A549 (cell line): ENCODE measurements at regions not wholly inside any gene's neighbourhood (a gene's known extent, or its start where the extent isn't known, plus 50 kb on each side); places are given as distances from the start of the nearest gene placed in this dataset.

Experiments used
- ATAC-seq, 2 experiments: fragments of 200-7000 bp in 1 of 2; fragments of >200 bp in 1 of 2; cut with Nextera tagmentation in 1 of 2; cut with Tn5 transposase in 1 of 2; 3 replicates each; pipeline versions ENCODE4 v1.8.0 to v1.9.1; 2018 to 2020; ENCODE audit warnings: mild to moderate bottlenecking in 1 of 2, moderate library complexity in 1 of 2
- CTCF ChIA-PET: fragments of 300-600 bp; sonication (Branson Sonifier 250); formaldehyde crosslinking; extraction: SDS; loops from one replicate; lab custom pipeline; 2021; ENCODE audit warnings: antibody characterized with exemption, inconsistent platforms; lab: Yijun Ruan, JAX
- POLR2A ChIA-PET: fragments of 350-600 bp; formaldehyde crosslinking; extraction: SDS; loops from one replicate; lab custom pipeline; 2021; ENCODE audit warnings: antibody characterized with exemption, inconsistent platforms; lab: Yijun Ruan, JAX
- DNase-seq, 2 experiments: peaks; one replicate each; pipeline versions ENCODE4 v3.0.0 to v3.0.0-alpha.2; 2011 to 2016; ENCODE audit warnings: low read depth in 1 of 2, low spot score in 1 of 2
- FAIRE-seq: peaks from 2 replicates; lab custom pipeline; 2011; peaks lifted over from hg19 to GRCh38; lab: Jason Lieb, UNC
- H3K27ac ChIP-seq, 2 experiments: fragments of >200 bp; sonication (Bioruptor Twin); formaldehyde crosslinking; 3 replicates each; pipeline ENCODE4 v1.5.1; 2016 to 2017
- H3K4me1 ChIP-seq: fragments of >200 bp; sonication (Bioruptor Twin); formaldehyde crosslinking; 3 replicates; pipeline ENCODE4 v1.6.1; 2016
- H3K4me2 ChIP-seq: fragments of >200 bp; sonication (Bioruptor Twin); formaldehyde crosslinking; 3 replicates; pipeline ENCODE4 v1.6.1; 2016
- H3K4me3 ChIP-seq: fragments of >200 bp; sonication (Bioruptor Twin); formaldehyde crosslinking; 3 replicates; pipeline ENCODE4 v1.5.1; 2016
- H3K9me3 ChIP-seq: fragments of >200 bp; sonication (Bioruptor Twin); formaldehyde crosslinking; 3 replicates; pipeline ENCODE4 v1.6.1; 2016
- BHLHE40 ChIP-seq: IDR thresholded peaks from 2 replicates; pipeline ENCODE4 v1.6.1; 2012; ENCODE audit warnings: low read depth, low read length, inconsistent platforms
- CEBPB ChIP-seq, 2 experiments: fragments of >200 bp in 1 of 2; sonication (Bioruptor Twin) in 1 of 2; formaldehyde crosslinking in 1 of 2; IDR thresholded peaks; 2 replicates each; pipeline ENCODE4 v1.6.1; 2012 to 2016
- CHD4 ChIP-seq: fragments of 200-600 bp; sonication (generic); IDR thresholded peaks from 2 replicates; pipeline ENCODE4 v1.6.1; 2016; ENCODE audit warnings: antibody characterized with exemption, mild to moderate bottlenecking, borderline replicate concordance
- EHMT2 ChIP-seq: fragments of 200-600 bp; sonication (generic); IDR thresholded peaks from 2 replicates; pipeline ENCODE4 v1.6.1; 2016; ENCODE audit warnings: antibody characterized with exemption, low read depth, mild to moderate bottlenecking, moderate library complexity
- GATA3 ChIP-seq: IDR thresholded peaks from 2 replicates; pipeline ENCODE4 v1.6.1; 2012; ENCODE audit warnings: borderline replicate concordance
- HDAC2 ChIP-seq: fragments of 200-600 bp; sonication (generic); IDR thresholded peaks from 2 replicates; pipeline ENCODE4 v1.6.1; 2016
- HEYL ChIP-seq: fragments of 250-450 bp; sonication (Bioruptor Pico); IDR thresholded peaks from 2 replicates; pipeline ENCODE4 v1.8.0; 2021; ENCODE audit warnings: mild to moderate bottlenecking, moderate library complexity
- HOXA7 ChIP-seq: fragments of 250-450 bp; sonication (Bioruptor Pico); IDR thresholded peaks from 2 replicates; pipeline ENCODE4 v1.5.0; 2020; ENCODE audit warnings: mild to moderate bottlenecking, moderate library complexity
- HOXB5 ChIP-seq: fragments of 250-450 bp; sonication (Bioruptor Pico); IDR thresholded peaks from 2 replicates; pipeline ENCODE4 v1.5.0; 2020; ENCODE audit warnings: mild to moderate bottlenecking, moderate library complexity
- JUN ChIP-seq, 2 experiments: fragments of >200 bp; sonication (Bioruptor Twin); formaldehyde crosslinking; IDR thresholded peaks; 2 replicates in 1 of 2; 3 replicates in 1 of 2; pipeline ENCODE4 v1.6.1; 2016 to 2017
- KDM5A ChIP-seq: fragments of 200-600 bp; sonication (generic); IDR thresholded peaks from 2 replicates; pipeline ENCODE4 v1.6.1; 2016; ENCODE audit warnings: antibody characterized with exemption, mild to moderate bottlenecking
- MAFK ChIP-seq: fragments of 450-650 bp; IDR thresholded peaks from 2 replicates; pipeline ENCODE4 v1.6.1; 2014; ENCODE audit not compliant: partially characterized antibody
- MAZ ChIP-seq: fragments of 150-350 bp; IDR thresholded peaks from 2 replicates; pipeline ENCODE4 v1.6.1; 2014; ENCODE audit warnings: antibody characterized with exemption, low read depth, low read length, borderline replicate concordance
- MYC ChIP-seq: IDR thresholded peaks from 2 replicates; pipeline ENCODE4 v1.6.1; 2012; ENCODE audit warnings: mild to moderate bottlenecking, inconsistent platforms, low read length, improper control_type of control experiment, borderline replicate concordance
- PHF8 ChIP-seq: fragments of 200-600 bp; sonication (generic); IDR thresholded peaks from 2 replicates; pipeline ENCODE4 v1.6.1; 2016; ENCODE audit warnings: low read depth, mild to moderate bottlenecking, antibody characterized with exemption, moderate library complexity, borderline replicate concordance
- POLR2A ChIP-seq: IDR thresholded peaks from 2 replicates; pipeline ENCODE4 v1.6.1; 2012; ENCODE audit warnings: mild to moderate bottlenecking, low read length
- POLR2AphosphoS2 ChIP-seq: conservative IDR thresholded peaks from 2 replicates; pipeline ENCODE4 v1.6.1; 2012; ENCODE audit warnings: low read length, improper control_type of control experiment, inconsistent platforms
- RAD21 ChIP-seq, 2 experiments: fragments of >200 bp in 1 of 2; sonication (Bioruptor Twin) in 1 of 2; formaldehyde crosslinking in 1 of 2; IDR thresholded peaks in 1 of 2; conservative IDR thresholded peaks in 1 of 2; 2 replicates in 1 of 2; 3 replicates in 1 of 2; pipeline ENCODE4 v1.6.1; 2012 to 2018; ENCODE audit warnings: inconsistent platforms in 1 of 2
- RNF2 ChIP-seq: fragments of 200-600 bp; sonication (generic); IDR thresholded peaks from 2 replicates; pipeline ENCODE4 v1.6.1; 2016; ENCODE audit warnings: low read depth, mild to moderate bottlenecking, antibody characterized with exemption, moderate library complexity, borderline replicate concordance
- SREBF2 ChIP-seq: fragments of 450-650 bp; IDR thresholded peaks from 2 replicates; pipeline ENCODE4 v1.6.1; 2014; ENCODE audit warnings: mild to moderate bottlenecking, moderate library complexity
- TFCP2L1 ChIP-seq: fragments of 250-450 bp; sonication (Bioruptor Pico); IDR thresholded peaks from 2 replicates; pipeline ENCODE4 v1.5.0; 2021; ENCODE audit warnings: mild to moderate bottlenecking
- TP53 ChIP-seq: fragments of 250-450 bp; sonication (Bioruptor Pico); IDR thresholded peaks from 2 replicates; pipeline ENCODE4 v1.5.0; 2021; ENCODE audit warnings: mild to moderate bottlenecking, moderate library complexity
- ZC3H11A ChIP-seq: fragments of 450-650 bp; IDR thresholded peaks from 2 replicates; pipeline ENCODE4 v1.6.1; 2014; ENCODE audit warnings: antibody characterized with exemption, mild to moderate bottlenecking
- ZFP36 ChIP-seq: fragments of 450-650 bp; IDR thresholded peaks from 2 replicates; pipeline ENCODE4 v1.6.1; 2014; ENCODE audit warnings: borderline replicate concordance; ENCODE audit not compliant: partially characterized antibody
- WGBS: methylation state at CpG from one replicate; pipeline ENCODE4 v1.1.6; 2017; ENCODE audit errors: missing lambda C conversion rate; 5-methylcytosine and 5-hydroxymethylcytosine counted together
- TF ChIP-seq, protein P1 (sequence below): IDR thresholded peaks from 2 replicates; pipeline ENCODE4 v1.6.1; 2012; ENCODE audit warnings: low read depth, borderline replicate concordance
- TF ChIP-seq, protein P2 (sequence below): fragments of 250-450 bp; sonication (Bioruptor Pico); IDR thresholded peaks from 2 replicates; pipeline ENCODE4 v1.5.0; 2021; ENCODE audit warnings: mild to moderate bottlenecking, moderate library complexity, borderline replicate concordance
- TF ChIP-seq, protein P3 (sequence below): fragments of >200 bp; sonication (Bioruptor Twin); formaldehyde crosslinking; IDR thresholded peaks from 2 replicates; pipeline ENCODE4 v1.6.1; 2016
- TF ChIP-seq, protein P4 (sequence below): fragments of 450-650 bp; IDR thresholded peaks from 2 replicates; pipeline ENCODE4 v1.6.1; 2014; ENCODE audit warnings: antibody characterized with exemption
- TF ChIP-seq, protein P5 (sequence below): fragments of 150-350 bp; IDR thresholded peaks from 2 replicates; pipeline ENCODE4 v1.6.1; 2014; ENCODE audit warnings: low read depth, mild to moderate bottlenecking, low read length
- TF ChIP-seq, protein P6 (sequence below): fragments of >200 bp; sonication (Bioruptor Twin); formaldehyde crosslinking; IDR thresholded peaks from 3 replicates; pipeline ENCODE4 v1.6.1; 2016
- TF ChIP-seq, protein P7 (sequence below): IDR thresholded peaks from 2 replicates; pipeline ENCODE4 v1.6.1; 2012
- TF ChIP-seq, protein P8 (sequence below): fragments of 250-450 bp; sonication (Bioruptor Pico); IDR thresholded peaks from 2 replicates; pipeline ENCODE4 v1.5.0; 2020; ENCODE audit warnings: low read depth, mild to moderate bottlenecking, moderate library complexity

DNA sequence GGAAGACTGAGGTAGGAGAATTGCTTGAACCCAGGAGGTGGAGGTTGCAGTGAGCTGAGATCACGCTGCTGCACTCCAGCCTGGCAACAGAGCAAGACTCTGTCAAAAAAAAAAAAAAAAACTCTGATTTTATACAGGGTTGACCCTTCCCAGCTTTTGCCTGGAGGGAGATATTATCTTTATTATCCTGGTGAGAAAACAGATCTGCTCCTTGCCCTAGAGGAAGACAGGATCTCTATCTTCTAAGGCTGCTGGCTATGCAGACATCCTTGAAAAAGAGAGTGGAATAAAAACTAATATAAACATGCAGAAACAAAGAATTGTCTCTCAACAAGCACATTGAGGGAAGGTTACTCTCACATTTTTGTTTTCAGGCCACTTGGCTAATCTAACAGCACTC is 1503.4 kb upstream of the WWC1 start:
- no peak for FAIRE-seq
- H3K27ac ChIP-seq, result no peak overlapping the region
- no peak overlapping the region for H3K4me2 ChIP-seq
- ChIA-PET POLR2A (no interaction called here), CTCF (interaction anchor here (0.6 kb wide), 1 partner anchor 160 kb away, joined by 5 read pairs; no protein-coding TSS in a partner anchor)
- H3K4me1 ChIP-seq, result no peaks in the 10 kb centered on the region
- WGBS, result 6% methylated on average over 1 of the region's 1 CpG
- H3K9me3 ChIP-seq, result no peaks in the 10 kb centered on the region
- no peak overlapping the region for H3K4me3 ChIP-seq
- no peak for TF ChIP-seq TFCP2L1 (CRISPR knock-in tag)
- no peak for TF ChIP-seq RAD21 (conservative IDR thresholded peaks at IDR 0.05 in 1 of 2, IDR thresholded peaks at IDR 0.05 in 1 of 2)
- TF ChIP-seq PHF8, result no peak
- TF ChIP-seq HEYL (CRISPR knock-in tag), result no peak
- no peak for TF ChIP-seq GATA3
- TF ChIP-seq, protein P1, sequence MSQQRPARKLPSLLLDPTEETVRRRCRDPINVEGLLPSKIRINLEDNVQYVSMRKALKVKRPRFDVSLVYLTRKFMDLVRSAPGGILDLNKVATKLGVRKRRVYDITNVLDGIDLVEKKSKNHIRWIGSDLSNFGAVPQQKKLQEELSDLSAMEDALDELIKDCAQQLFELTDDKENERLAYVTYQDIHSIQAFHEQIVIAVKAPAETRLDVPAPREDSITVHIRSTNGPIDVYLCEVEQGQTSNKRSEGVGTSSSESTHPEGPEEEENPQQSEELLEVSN, result no peak
- no peak for TF ChIP-seq JUN (IDR thresholded peaks at IDR 0.05)
- TF ChIP-seq POLR2A, result no peak
- TF ChIP-seq MAZ, result no peak
- TF ChIP-seq, protein P2, sequence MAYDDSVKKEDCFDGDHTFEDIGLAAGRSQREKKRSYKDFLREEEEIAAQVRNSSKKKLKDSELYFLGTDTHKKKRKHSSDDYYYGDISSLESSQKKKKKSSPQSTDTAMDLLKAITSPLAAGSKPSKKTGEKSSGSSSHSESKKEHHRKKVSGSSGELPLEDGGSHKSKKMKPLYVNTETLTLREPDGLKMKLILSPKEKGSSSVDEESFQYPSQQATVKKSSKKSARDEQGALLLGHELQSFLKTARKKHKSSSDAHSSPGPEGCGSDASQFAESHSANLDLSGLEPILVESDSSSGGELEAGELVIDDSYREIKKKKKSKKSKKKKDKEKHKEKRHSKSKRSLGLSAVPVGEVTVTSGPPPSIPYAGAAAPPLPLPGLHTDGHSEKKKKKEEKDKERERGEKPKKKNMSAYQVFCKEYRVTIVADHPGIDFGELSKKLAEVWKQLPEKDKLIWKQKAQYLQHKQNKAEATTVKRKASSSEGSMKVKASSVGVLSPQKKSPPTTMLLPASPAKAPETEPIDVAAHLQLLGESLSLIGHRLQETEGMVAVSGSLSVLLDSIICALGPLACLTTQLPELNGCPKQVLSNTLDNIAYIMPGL (CRISPR knock-in tag), result no peak
- TF ChIP-seq, protein P3, sequence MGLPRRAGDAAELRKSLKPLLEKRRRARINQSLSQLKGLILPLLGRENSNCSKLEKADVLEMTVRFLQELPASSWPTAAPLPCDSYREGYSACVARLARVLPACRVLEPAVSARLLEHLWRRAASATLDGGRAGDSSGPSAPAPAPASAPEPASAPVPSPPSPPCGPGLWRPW, result no peak
- no peak for TF ChIP-seq RNF2
- no peak for TF ChIP-seq HOXA7 (CRISPR knock-in tag)
- TF ChIP-seq, protein P4, sequence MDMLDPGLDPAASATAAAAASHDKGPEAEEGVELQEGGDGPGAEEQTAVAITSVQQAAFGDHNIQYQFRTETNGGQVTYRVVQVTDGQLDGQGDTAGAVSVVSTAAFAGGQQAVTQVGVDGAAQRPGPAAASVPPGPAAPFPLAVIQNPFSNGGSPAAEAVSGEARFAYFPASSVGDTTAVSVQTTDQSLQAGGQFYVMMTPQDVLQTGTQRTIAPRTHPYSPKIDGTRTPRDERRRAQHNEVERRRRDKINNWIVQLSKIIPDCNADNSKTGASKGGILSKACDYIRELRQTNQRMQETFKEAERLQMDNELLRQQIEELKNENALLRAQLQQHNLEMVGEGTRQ, result no peak
- TF ChIP-seq MYC, result no peak
- TF ChIP-seq, protein P5, sequence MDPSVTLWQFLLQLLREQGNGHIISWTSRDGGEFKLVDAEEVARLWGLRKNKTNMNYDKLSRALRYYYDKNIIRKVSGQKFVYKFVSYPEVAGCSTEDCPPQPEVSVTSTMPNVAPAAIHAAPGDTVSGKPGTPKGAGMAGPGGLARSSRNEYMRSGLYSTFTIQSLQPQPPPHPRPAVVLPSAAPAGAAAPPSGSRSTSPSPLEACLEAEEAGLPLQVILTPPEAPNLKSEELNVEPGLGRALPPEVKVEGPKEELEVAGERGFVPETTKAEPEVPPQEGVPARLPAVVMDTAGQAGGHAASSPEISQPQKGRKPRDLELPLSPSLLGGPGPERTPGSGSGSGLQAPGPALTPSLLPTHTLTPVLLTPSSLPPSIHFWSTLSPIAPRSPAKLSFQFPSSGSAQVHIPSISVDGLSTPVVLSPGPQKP, result no peak
- no peak for TF ChIP-seq KDM5A
- TF ChIP-seq BHLHE40, result no peak
- no peak for TF ChIP-seq ZC3H11A
- no peak for ATAC-seq
- DNase-seq, result no peak

DNA sequence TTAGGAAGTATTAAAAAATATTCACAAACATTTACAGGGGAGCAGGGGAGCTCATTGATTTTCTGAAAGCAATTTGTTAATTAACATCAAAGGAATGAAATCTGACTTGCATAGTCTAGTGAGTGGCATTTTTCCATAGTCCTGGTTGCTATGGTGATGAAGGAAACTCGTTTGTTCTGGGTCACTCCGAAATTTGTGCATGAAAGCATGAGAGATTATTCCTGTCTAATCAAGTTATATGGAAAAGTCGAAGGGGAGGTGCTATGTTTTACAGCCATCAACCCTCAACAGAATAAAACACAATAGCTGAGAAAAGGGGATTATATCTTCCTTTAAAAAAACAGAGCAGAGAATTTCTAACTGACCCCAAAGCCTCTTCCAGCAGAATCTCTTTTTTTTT is 1495.7 kb upstream of the WWC1 start:
- Histone ChIP-seq H3K4me2 (no peak overlapping the region), H3K4me1 (no peaks in the 10 kb centered on the region), H3K9me3 (0 out of 3 replicates have a peak, but pooled peaks cover 2% of the 10 kb centered on the region), H3K27ac (no peak overlapping the region), H3K4me3 (no peak overlapping the region)
- DNase-seq (no peak), FAIRE-seq (no peak), ATAC-seq (no peak)
- 2% methylated on average over 3 of the region's 3 CpGs for WGBS
- CTCF ChIA-PET, result no interaction called here
- POLR2A ChIA-PET, result no interaction called here
- TF ChIP-seq CHD4, result no peak
- TF ChIP-seq POLR2AphosphoS2, result no peak
- no peak for TF ChIP-seq HOXB5 (CRISPR knock-in tag)
- TF ChIP-seq MAFK, result no peak
- no peak for TF ChIP-seq TP53 (CRISPR knock-in tag)
- TF ChIP-seq, protein P6, sequence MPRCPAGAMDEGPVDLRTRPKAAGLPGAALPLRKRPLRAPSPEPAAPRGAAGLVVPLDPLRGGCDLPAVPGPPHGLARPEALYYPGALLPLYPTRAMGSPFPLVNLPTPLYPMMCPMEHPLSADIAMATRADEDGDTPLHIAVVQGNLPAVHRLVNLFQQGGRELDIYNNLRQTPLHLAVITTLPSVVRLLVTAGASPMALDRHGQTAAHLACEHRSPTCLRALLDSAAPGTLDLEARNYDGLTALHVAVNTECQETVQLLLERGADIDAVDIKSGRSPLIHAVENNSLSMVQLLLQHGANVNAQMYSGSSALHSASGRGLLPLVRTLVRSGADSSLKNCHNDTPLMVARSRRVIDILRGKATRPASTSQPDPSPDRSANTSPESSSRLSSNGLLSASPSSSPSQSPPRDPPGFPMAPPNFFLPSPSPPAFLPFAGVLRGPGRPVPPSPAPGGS, result no peak
- TF ChIP-seq SREBF2, result no peak
- TF ChIP-seq CEBPB (IDR thresholded peaks at IDR 0.05), result no peak
- TF ChIP-seq, protein P7, sequence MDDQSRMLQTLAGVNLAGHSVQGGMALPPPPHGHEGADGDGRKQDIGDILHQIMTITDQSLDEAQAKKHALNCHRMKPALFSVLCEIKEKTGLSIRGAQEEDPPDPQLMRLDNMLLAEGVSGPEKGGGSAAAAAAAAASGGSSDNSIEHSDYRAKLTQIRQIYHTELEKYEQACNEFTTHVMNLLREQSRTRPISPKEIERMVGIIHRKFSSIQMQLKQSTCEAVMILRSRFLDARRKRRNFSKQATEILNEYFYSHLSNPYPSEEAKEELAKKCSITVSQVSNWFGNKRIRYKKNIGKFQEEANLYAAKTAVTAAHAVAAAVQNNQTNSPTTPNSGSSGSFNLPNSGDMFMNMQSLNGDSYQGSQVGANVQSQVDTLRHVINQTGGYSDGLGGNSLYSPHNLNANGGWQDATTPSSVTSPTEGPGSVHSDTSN, result no peak
- no peak for TF ChIP-seq KDM5A
- no peak for TF ChIP-seq POLR2A
- TF ChIP-seq HEYL (CRISPR knock-in tag), result no peak
- no peak for TF ChIP-seq HDAC2
- TF ChIP-seq TFCP2L1 (CRISPR knock-in tag), result no peak
- TF ChIP-seq, protein P8, sequence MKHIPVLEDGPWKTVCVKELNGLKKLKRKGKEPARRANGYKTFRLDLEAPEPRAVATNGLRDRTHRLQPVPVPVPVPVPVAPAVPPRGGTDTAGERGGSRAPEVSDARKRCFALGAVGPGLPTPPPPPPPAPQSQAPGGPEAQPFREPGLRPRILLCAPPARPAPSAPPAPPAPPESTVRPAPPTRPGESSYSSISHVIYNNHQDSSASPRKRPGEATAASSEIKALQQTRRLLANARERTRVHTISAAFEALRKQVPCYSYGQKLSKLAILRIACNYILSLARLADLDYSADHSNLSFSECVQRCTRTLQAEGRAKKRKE (CRISPR knock-in tag), result no peak
- no peak for TF ChIP-seq ZFP36
- no peak for TF ChIP-seq EHMT2
